CD4-positive, alpha-beta T cell (primary cell): ENCODE measurements at regions not wholly inside any gene's neighbourhood (a gene's known extent, or its start where the extent isn't known, plus 50 kb on each side); places are given as distances from the start of the nearest gene placed in this dataset.

Experiments used
- ATAC-seq: fragments of 200-7000 bp; cut with Tn5 transposase; one replicate; pipeline ENCODE4 v1.10.0; 2022; ENCODE audit warnings: mild to moderate bottlenecking; ENCODE audit not compliant: poor library complexity
- CTCF ChIA-PET: fragments of 350-600 bp; sonication (Branson Sonifier 250); formaldehyde crosslinking; loops from one replicate; lab custom pipeline; 2021; ENCODE audit warnings: antibody characterized with exemption, inconsistent platforms; lab: Charles Lee
- POLR2A ChIA-PET: fragments of 350-600 bp; sonication (Branson Sonifier 250); formaldehyde crosslinking; loops from one replicate; lab custom pipeline; 2021; ENCODE audit warnings: antibody characterized with exemption, inconsistent platforms; lab: Charles Lee
- DNase-seq, 14 experiments: peaks; one replicate each; pipeline ENCODE4 v3.0.0-alpha.2; 2013 to 2020; ENCODE audit warnings: mixed read lengths in 2 of 14
- H3K27ac ChIP-seq, 2 donors: one replicate each; pipeline versions ENCODE4 v1.5.1 to v1.7.0; 2013; ENCODE audit warnings: low read length in 2 of 2, low read depth in 1 of 2, mild to moderate bottlenecking in 1 of 2
- H3K27me3 ChIP-seq, 2 experiments: 1 replicate in 1 of 2; 2 replicates in 1 of 2; pipeline versions ENCODE4 v1.6.1 to v1.7.0; 2013; ENCODE audit warnings: low read length in 2 of 2, control low read depth in 1 of 2, mild to moderate bottlenecking in 1 of 2, moderate library complexity in 1 of 2; ENCODE audit not compliant: insufficient read depth in 2 of 2, control insufficient read depth in 1 of 2
- H3K36me3 ChIP-seq: one replicate; pipeline ENCODE4 v1.6.1; 2013; ENCODE audit warnings: low read length, control low read depth; ENCODE audit not compliant: insufficient read depth
- H3K4me1 ChIP-seq: one replicate; pipeline ENCODE4 v1.6.1; 2013; ENCODE audit warnings: low read length, control low read depth; ENCODE audit not compliant: insufficient read depth
- H3K4me3 ChIP-seq: one replicate; pipeline ENCODE4 v1.5.1; 2013; ENCODE audit warnings: mild to moderate bottlenecking, low read length, moderate library complexity
- H3K9me3 ChIP-seq, 2 experiments: 1 replicate in 1 of 2; 2 replicates in 1 of 2; pipeline versions ENCODE4 v1.6.1 to v1.7.0; 2013; ENCODE audit warnings: low read length in 2 of 2, mild to moderate bottlenecking in 2 of 2, control low read depth in 1 of 2, moderate library complexity in 1 of 2; ENCODE audit not compliant: control insufficient read depth in 1 of 2, insufficient read depth in 1 of 2
- H3K27ac Mint-ChIP-seq: one replicate; pipeline ENCODE4 v1.8.0; 2020; ENCODE audit warnings: mixed read lengths
- H3K27me3 Mint-ChIP-seq: one replicate; pipeline ENCODE4 v1.8.0; 2021; ENCODE audit warnings: mixed read lengths
- H3K36me3 Mint-ChIP-seq: one replicate; pipeline ENCODE4 v1.8.0; 2021; ENCODE audit warnings: low read depth, mixed read lengths
- H3K4me1 Mint-ChIP-seq: one replicate; pipeline ENCODE4 v1.8.0; 2021; ENCODE audit warnings: low read depth, mixed read lengths
- H3K4me3 Mint-ChIP-seq: one replicate; pipeline ENCODE4 v1.8.0; 2020; ENCODE audit warnings: mild to moderate bottlenecking, mixed read lengths
- H3K9me3 Mint-ChIP-seq: one replicate; pipeline ENCODE4 v1.8.0; 2020; ENCODE audit warnings: mixed read lengths
- intact Hi-C, 2 experiments: fragments of 100-400 bp; cut with DNase I in 1 of 2; cut with micrococcal nuclease in 1 of 2; formaldehyde crosslinking; loops; one replicate each; pipeline versions ENCODE4 v1.15.1 to v1.9.0; 2023 to 2025; cut with DNase I, micrococcal nuclease
- TF ChIP-seq, protein P1 (sequence below): fragments of 200-600 bp; IDR thresholded peaks from one replicate; pipeline ENCODE4 v1.8.0; 2022; ENCODE audit warnings: antibody characterized with exemption, mild to moderate bottlenecking

DNA sequence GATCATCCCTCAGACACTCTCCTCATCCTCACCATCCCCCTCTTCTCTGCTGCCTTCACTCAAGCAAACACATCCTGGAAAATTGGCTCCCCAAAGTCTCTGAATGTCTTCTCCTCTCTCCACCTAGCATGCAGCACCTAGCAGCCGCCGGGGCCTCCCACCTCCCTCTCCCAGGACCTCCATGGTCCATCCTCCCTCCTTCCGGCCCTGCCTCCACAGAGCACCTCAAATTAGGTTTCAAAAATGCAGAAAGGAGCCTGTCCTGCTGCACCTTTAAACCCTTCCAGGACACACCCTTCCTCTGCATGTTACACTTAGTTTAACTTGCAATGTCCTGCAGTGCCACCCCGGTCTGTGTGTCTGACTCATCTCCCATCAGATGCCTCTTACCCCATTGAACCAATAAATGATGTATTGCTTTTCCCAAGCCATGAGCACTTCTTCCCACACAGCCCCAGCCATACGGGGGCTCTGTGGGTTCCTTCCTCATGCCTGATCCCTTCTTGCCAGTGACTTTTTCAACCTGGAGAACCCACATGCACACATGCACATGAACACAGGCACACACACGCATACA, 582.5 kb upstream of the MGMT start:
- peaks cover 7% of the 10 kb centered on the region for H3K9me3 Mint-ChIP-seq
- intact Hi-C loops: no loop called here
- no peaks in the 10 kb centered on the region for H3K27me3 Mint-ChIP-seq
- ChIA-PET CTCF (no interaction called here), POLR2A (no interaction called here)
- ATAC-seq: no peak
- Histone ChIP-seq H3K27ac (no peak overlapping the region), H3K9me3 (peaks cover 6 to 37% of the 10 kb centered on the region in 2 experiments), H3K4me3 (no peak overlapping the region), H3K4me1 (no peaks in the 10 kb centered on the region), H3K27me3 (no peaks in the 10 kb centered on the region), H3K36me3 (no peaks in the 10 kb centered on the region)
- H3K4me1 Mint-ChIP-seq: no peaks in the 10 kb centered on the region
- no peak for DNase-seq
- TF ChIP-seq, protein P1, sequence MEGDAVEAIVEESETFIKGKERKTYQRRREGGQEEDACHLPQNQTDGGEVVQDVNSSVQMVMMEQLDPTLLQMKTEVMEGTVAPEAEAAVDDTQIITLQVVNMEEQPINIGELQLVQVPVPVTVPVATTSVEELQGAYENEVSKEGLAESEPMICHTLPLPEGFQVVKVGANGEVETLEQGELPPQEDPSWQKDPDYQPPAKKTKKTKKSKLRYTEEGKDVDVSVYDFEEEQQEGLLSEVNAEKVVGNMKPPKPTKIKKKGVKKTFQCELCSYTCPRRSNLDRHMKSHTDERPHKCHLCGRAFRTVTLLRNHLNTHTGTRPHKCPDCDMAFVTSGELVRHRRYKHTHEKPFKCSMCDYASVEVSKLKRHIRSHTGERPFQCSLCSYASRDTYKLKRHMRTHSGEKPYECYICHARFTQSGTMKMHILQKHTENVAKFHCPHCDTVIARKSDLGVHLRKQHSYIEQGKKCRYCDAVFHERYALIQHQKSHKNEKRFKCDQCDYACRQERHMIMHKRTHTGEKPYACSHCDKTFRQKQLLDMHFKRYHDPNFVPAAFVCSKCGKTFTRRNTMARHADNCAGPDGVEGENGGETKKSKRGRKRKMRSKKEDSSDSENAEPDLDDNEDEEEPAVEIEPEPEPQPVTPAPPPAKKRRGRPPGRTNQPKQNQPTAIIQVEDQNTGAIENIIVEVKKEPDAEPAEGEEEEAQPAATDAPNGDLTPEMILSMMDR: no peak
- H3K36me3 Mint-ChIP-seq: no peaks in the 10 kb centered on the region
- H3K27ac Mint-ChIP-seq: no peak overlapping the region
- H3K4me3 Mint-ChIP-seq: no peak overlapping the region

DNA sequence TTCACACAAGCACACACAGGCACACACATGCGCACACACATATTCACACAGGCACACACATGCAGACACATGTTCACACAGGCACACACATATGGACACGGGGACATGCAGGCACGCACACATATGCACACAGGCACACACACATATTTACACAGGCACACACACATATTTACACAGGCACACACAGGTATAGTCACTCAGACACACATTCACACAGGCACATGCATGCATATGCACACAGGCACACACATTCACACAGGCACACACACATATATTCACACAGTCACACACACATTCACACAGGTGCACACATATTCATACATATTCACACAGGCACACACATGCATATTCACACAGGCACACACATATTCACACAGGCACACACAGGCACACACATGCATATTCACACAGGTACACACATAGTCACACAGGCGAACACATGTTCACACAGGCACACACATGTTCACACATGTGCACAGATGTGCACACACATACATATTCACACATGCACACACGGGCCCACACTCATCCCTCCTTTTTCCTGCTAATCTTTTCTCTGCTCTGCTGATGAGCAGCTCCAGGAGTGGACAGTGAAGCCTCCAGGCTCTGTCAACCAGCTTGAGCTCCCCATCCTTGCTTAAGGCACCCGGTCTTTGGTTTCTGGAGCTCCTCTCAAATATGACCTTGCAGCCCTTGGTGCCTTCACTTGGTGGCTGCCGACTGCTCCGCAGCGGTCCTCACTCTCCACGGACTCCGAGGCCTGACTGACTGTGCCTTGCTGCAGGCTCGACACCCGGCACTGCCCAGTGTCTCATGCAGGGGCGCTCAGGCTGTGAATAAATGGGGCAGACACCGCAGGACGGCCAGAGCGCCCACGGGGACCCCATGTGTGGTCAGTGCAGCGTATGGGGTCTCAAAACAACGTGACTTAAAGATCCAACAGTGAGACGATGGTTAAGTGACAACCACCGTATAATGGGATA, 581.2 kb upstream of the MGMT start:
- Histone ChIP-seq H3K4me1 (no peaks in the 10 kb centered on the region), H3K27me3 (no peaks in the 10 kb centered on the region), H3K27ac (no peak overlapping the region), H3K4me3 (no peak overlapping the region), H3K9me3 (peaks cover 6 to 37% of the 10 kb centered on the region in 2 experiments), H3K36me3 (no peaks in the 10 kb centered on the region)
- no peaks in the 10 kb centered on the region for H3K36me3 Mint-ChIP-seq
- intact Hi-C loops: no loop called here
- TF ChIP-seq, protein P1: no peak
- no peaks in the 10 kb centered on the region for H3K27me3 Mint-ChIP-seq
- H3K4me3 Mint-ChIP-seq: no peak overlapping the region
- H3K9me3 Mint-ChIP-seq: peaks cover 7% of the 10 kb centered on the region
- H3K4me1 Mint-ChIP-seq: no peaks in the 10 kb centered on the region
- ChIA-PET CTCF (no interaction called here), POLR2A (no interaction called here)
- DNase-seq (no peak), ATAC-seq (no peak)
- no peak overlapping the region for H3K27ac Mint-ChIP-seq

DNA sequence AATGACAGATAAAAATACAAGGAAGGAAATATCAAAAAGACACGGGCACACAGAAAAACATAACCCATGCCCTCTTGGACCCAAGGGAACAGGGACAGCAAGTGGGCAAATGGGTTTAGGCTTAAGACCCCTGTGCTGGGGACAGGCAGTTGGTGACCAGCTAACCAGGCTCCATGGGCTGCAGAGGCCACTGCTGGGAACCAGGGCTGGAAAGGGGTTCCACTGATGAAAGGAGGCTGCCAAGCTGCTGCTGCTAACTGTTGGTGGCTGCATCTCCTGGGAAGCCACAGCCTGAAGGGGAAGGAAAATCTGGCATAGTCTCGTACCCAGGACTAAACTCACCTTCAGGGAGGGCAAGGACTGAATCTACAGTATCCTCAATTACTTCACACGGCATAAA, 579.2 kb upstream of the MGMT start:
- H3K4me3 ChIP-seq: no peak overlapping the region
- H3K27ac ChIP-seq: no peak overlapping the region
- no peaks in the 10 kb centered on the region for H3K4me1 ChIP-seq
- H3K27me3 ChIP-seq: no peaks in the 10 kb centered on the region
- intact Hi-C loops: no loop called here
- H3K4me1 Mint-ChIP-seq: no peaks in the 10 kb centered on the region
- POLR2A ChIA-PET: no interaction called here
- no peak overlapping the region for H3K27ac Mint-ChIP-seq
- H3K27me3 Mint-ChIP-seq: no peaks in the 10 kb centered on the region
- TF ChIP-seq, protein P1: no peak
- H3K36me3 Mint-ChIP-seq: no peaks in the 10 kb centered on the region
- no peak for DNase-seq
- no peak for ATAC-seq
- peaks cover 6 to 34% of the 10 kb centered on the region in 2 experiments for H3K9me3 ChIP-seq
- no peak overlapping the region for H3K4me3 Mint-ChIP-seq
- H3K9me3 Mint-ChIP-seq: peaks cover 7% of the 10 kb centered on the region
- H3K36me3 ChIP-seq: no peaks in the 10 kb centered on the region
- CTCF ChIA-PET: no interaction called here
